IMR-90 (cell line): ENCODE measurements at regions not wholly inside any gene's neighbourhood (a gene's known extent, or its start where the extent isn't known, plus 50 kb on each side); places are given as distances from the start of the nearest gene placed in this dataset.
A peak's percentile ranks its signal among the peaks of the same experiment; 100 is the strongest.

Experiments used
- ATAC-seq: fragments of 200-7000 bp; cut with Tn5 transposase; 2 replicates; pipeline ENCODE4 v1.9.1; 2020; ENCODE audit warnings: low read depth, mild to moderate bottlenecking, moderate library complexity
- BruUV-seq: library from RNA; stranded (reverse); fragments of 400-500 nt; replicated peaks from 2 replicates; lab custom pipeline; 2021; lab: Mats Ljungman, UMichigan
- CTCF ChIA-PET: fragments of 300-600 bp; formaldehyde crosslinking; extraction: SDS; loops from one replicate; lab custom pipeline; 2021; ENCODE audit warnings: antibody characterized with exemption; lab: Yijun Ruan, JAX
- POLR2A ChIA-PET: fragments of 300-600 bp; sonication (Branson Sonifier 250); formaldehyde crosslinking; loops from one replicate; lab custom pipeline; 2022; ENCODE audit warnings: antibody characterized with exemption; ENCODE audit not compliant: unreplicated experiment; lab: Charles Lee
- DNase-seq: peaks from one replicate; pipeline ENCODE4 v3.0.0; 2013
- H2AFZ ChIP-seq: replicated peaks from 2 replicates; pipeline ENCODE3; 2013; ENCODE audit warnings: low read length, mild to moderate bottlenecking; ENCODE audit not compliant: poor library complexity
- H2AK5ac ChIP-seq: 2 replicates; pipeline ENCODE4 v1.6.1; 2013; ENCODE audit warnings: low read depth, low read length, inconsistent platforms
- H2AK9ac ChIP-seq: replicated peaks from 2 replicates; pipeline ENCODE3; 2013; ENCODE audit warnings: mild to moderate bottlenecking, low read depth, low read length, moderate library complexity; ENCODE audit not compliant: poor library complexity
- H2BK120ac ChIP-seq: 2 replicates; pipeline ENCODE4 v1.6.1; 2013; ENCODE audit warnings: low read depth, low read length, inconsistent platforms
- H2BK15ac ChIP-seq: 3 replicates; pipeline ENCODE4 v1.6.1; 2013; ENCODE audit warnings: low read depth, low read length, inconsistent platforms
- H2BK20ac ChIP-seq: 2 replicates; pipeline ENCODE4 v1.6.1; 2013; ENCODE audit warnings: low read depth, mild to moderate bottlenecking, inconsistent platforms, low read length, moderate library complexity
- H2BK5ac ChIP-seq: 2 replicates; pipeline ENCODE4 v1.6.1; 2013; ENCODE audit warnings: mild to moderate bottlenecking, low read depth, low read length, inconsistent platforms; ENCODE audit not compliant: poor library complexity, severe bottlenecking
- H3K14ac ChIP-seq: replicated peaks from 2 replicates; pipeline ENCODE4 v1.6.1; 2013; ENCODE audit warnings: low read depth, low read length, inconsistent platforms
- H3K18ac ChIP-seq: 2 replicates; pipeline ENCODE4 v1.6.1; 2013; ENCODE audit warnings: low read depth, low read length, control low read depth
- H3K23ac ChIP-seq: 2 replicates; pipeline ENCODE4 v1.6.1; 2013; ENCODE audit warnings: low read depth, low read length, inconsistent platforms
- H3K27ac ChIP-seq: 2 replicates; pipeline ENCODE4 v1.5.1; 2013; ENCODE audit warnings: mild to moderate bottlenecking, control low read depth, low read length; ENCODE audit not compliant: insufficient read depth
- H3K27me3 ChIP-seq: 2 replicates; pipeline ENCODE4 v1.6.1; 2013; ENCODE audit warnings: low read length; ENCODE audit not compliant: control insufficient read depth, insufficient read depth
- H3K36me3 ChIP-seq: 2 replicates; pipeline ENCODE4 v1.6.1; 2013; ENCODE audit warnings: low read length, mixed read lengths; ENCODE audit not compliant: control insufficient read depth, insufficient read depth
- H3K4ac ChIP-seq: 2 replicates; pipeline ENCODE4 v1.6.1; 2013; ENCODE audit warnings: low read depth, low read length, inconsistent platforms
- H3K4me1 ChIP-seq: 2 replicates; pipeline ENCODE4 v1.6.1; 2013; ENCODE audit warnings: low read length, mixed read lengths; ENCODE audit not compliant: control insufficient read depth, insufficient read depth
- H3K4me2 ChIP-seq: 2 replicates; pipeline ENCODE4 v1.6.1; 2013; ENCODE audit warnings: low read depth, mild to moderate bottlenecking, control low read depth, low read length, moderate library complexity
- H3K4me3 ChIP-seq: 2 replicates; pipeline ENCODE4 v1.5.1; 2013; ENCODE audit warnings: low read depth, mild to moderate bottlenecking, control low read depth, low read length, moderate library complexity; ENCODE audit not compliant: insufficient read depth
- H3K56ac ChIP-seq: 2 replicates; pipeline ENCODE4 v1.6.1; 2013; ENCODE audit warnings: low read length, inconsistent platforms; ENCODE audit not compliant: insufficient read depth; ENCODE audit errors: extremely low read depth
- H3K79me1 ChIP-seq, 2 experiments: 2 replicates each; pipeline ENCODE4 v1.6.1; 2013; ENCODE audit warnings: low read length in 2 of 2, inconsistent platforms in 1 of 2, low read depth in 1 of 2
- H3K9ac ChIP-seq: 2 replicates; pipeline ENCODE4 v1.6.1; 2013; ENCODE audit warnings: low read depth, low read length, control low read depth
- H3K9me1 ChIP-seq: 2 replicates; pipeline ENCODE4 v1.6.1; 2013; ENCODE audit warnings: low read length, inconsistent platforms; ENCODE audit not compliant: insufficient read depth
- H3K9me3 ChIP-seq: 2 replicates; pipeline ENCODE4 v1.6.1; 2013; ENCODE audit warnings: low read length; ENCODE audit not compliant: control insufficient read depth, insufficient read depth
- H4K20me1 ChIP-seq: 2 replicates; pipeline ENCODE4 v1.6.1; 2013; ENCODE audit warnings: low read length, inconsistent platforms; ENCODE audit not compliant: insufficient read depth
- H4K5ac ChIP-seq: 2 replicates; pipeline ENCODE4 v1.6.1; 2013; ENCODE audit warnings: mild to moderate bottlenecking, low read depth, low read length, control low read depth
- H4K8ac ChIP-seq, 2 experiments: 2 replicates each; pipeline ENCODE4 v1.6.1; 2013; ENCODE audit warnings: low read depth in 2 of 2, low read length in 2 of 2, control low read depth in 1 of 2, inconsistent platforms in 1 of 2
- H4K91ac ChIP-seq: 2 replicates; pipeline ENCODE4 v1.6.1; 2013; ENCODE audit warnings: low read depth, low read length, inconsistent platforms; ENCODE audit not compliant: insufficient read depth
- CEBPB ChIP-seq: IDR thresholded peaks from 2 replicates; pipeline ENCODE4 v1.6.1; 2012; ENCODE audit warnings: low read depth, low read length, improper control_type of control experiment
- MAFK ChIP-seq: IDR thresholded peaks from 2 replicates; pipeline ENCODE4 v1.6.1; 2012; ENCODE audit warnings: low read depth, low read length, improper control_type of control experiment
- MAZ ChIP-seq: IDR thresholded peaks from 2 replicates; pipeline ENCODE4 v1.6.1; 2012; ENCODE audit warnings: low read depth, mild to moderate bottlenecking, low read length, improper control_type of control experiment, moderate library complexity, borderline replicate concordance
- RAD21 ChIP-seq: IDR thresholded peaks from 2 replicates; pipeline ENCODE4 v1.6.1; 2012; ENCODE audit warnings: low read length, improper control_type of control experiment
- SMC3 ChIP-seq: fragments of 150-350 bp; IDR thresholded peaks from 2 replicates; pipeline ENCODE4 v1.6.1; 2016; ENCODE audit warnings: low read depth, mild to moderate bottlenecking, antibody characterized with exemption, low read length, moderate library complexity
- WGBS, 2 experiments: methylation state at CpG; one replicate each; pipeline versions ENCODE4 v1.1.5 to v1.1.7; 2013; ENCODE audit warnings: missing lambda C conversion rate in 2 of 2; ENCODE audit not compliant: insufficient read length in 1 of 2; ENCODE audit errors: extremely low coverage in 2 of 2; 5-methylcytosine and 5-hydroxymethylcytosine counted together
- dilution Hi-C: fragments of 300-500 bp; cut with HindIII; formaldehyde crosslinking; loops from one replicate; pipeline ENCODE4 v1.14.3; 2018; ENCODE audit warnings: low sequenced_read_pairs; ENCODE audit not compliant: unreplicated experiment
- in situ Hi-C: fragments of 300-500 bp; cut with MboI; formaldehyde crosslinking; loops from 3 replicates; pipeline ENCODE4 v1.14.3; 2019; ENCODE audit warnings: low sequenced_read_pairs, inconsistent platforms, mixed read lengths
- intact Hi-C: fragments of 100-400 bp; cut with micrococcal nuclease; formaldehyde crosslinking; loops from 2 replicates; pipeline ENCODE4 v1.10.0; 2022
- TF ChIP-seq, protein P1 (sequence below): fragments of 150-350 bp; IDR thresholded peaks from 2 replicates; pipeline ENCODE4 v1.6.1; 2017; ENCODE audit warnings: mild to moderate bottlenecking, antibody characterized with exemption, low read length, low read depth

DNA sequence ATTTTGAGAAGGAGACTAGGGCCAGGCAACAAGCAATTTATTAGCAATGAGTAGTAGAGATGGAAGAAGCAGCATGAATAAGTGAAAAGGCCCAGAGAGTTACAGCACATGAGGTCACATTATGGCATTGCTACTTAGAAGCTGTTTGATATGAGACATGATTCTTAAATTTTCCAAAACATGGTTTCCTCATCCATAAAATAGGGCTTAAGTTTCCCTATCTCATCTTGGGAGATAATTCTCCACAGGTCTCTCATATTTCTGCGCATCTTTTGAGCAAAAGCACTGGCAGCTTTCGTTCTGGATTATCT is 656.1 kb downstream of the EPHA7 start:
- ChIA-PET CTCF (no interaction called here), POLR2A (no interaction called here)
- no peak overlapping the region for H3K4me2 ChIP-seq
- H2AK9ac ChIP-seq: no peak overlapping the region
- H2BK120ac ChIP-seq: no peak overlapping the region
- no peak overlapping the region for H2AFZ ChIP-seq
- H3K27ac ChIP-seq: no peak overlapping the region
- H3K79me1 ChIP-seq: no peaks in the 10 kb centered on the region
- BruUV-seq: no TSS peak
- no peak overlapping the region for H3K4me3 ChIP-seq
- H3K9ac ChIP-seq: no peak overlapping the region
- no peak overlapping the region for H3K23ac ChIP-seq
- no peak overlapping the region for H2BK15ac ChIP-seq
- no peak overlapping the region for H4K8ac ChIP-seq
- no CpG with 5 or more reads among the region's 2 CpGs for WGBS, 2 experiments
- H2BK5ac ChIP-seq: no peak overlapping the region
- no peak overlapping the region for H3K4ac ChIP-seq
- no peak overlapping the region for H2AK5ac ChIP-seq
- no peak for TF ChIP-seq CEBPB
- no peak for TF ChIP-seq MAFK
- no peak for TF ChIP-seq SMC3
- no peak for TF ChIP-seq MAZ
- no peak for TF ChIP-seq RAD21
- TF ChIP-seq, protein P1, sequence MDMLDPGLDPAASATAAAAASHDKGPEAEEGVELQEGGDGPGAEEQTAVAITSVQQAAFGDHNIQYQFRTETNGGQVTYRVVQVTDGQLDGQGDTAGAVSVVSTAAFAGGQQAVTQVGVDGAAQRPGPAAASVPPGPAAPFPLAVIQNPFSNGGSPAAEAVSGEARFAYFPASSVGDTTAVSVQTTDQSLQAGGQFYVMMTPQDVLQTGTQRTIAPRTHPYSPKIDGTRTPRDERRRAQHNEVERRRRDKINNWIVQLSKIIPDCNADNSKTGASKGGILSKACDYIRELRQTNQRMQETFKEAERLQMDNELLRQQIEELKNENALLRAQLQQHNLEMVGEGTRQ: no peak
- DNase-seq (no peak), ATAC-seq (peak; percentile 48)
- H4K91ac ChIP-seq: no peak overlapping the region
- H3K56ac ChIP-seq: no peak overlapping the region
- no peak overlapping the region for H4K5ac ChIP-seq
- H3K9me1 ChIP-seq: no peaks in the 10 kb centered on the region
- H3K36me3 ChIP-seq: no peaks in the 10 kb centered on the region
- intact Hi-C loops (no loop called here), in situ Hi-C loops (no loop called here), dilution Hi-C loops (no loop called here)
- H4K20me1 ChIP-seq: no peaks in the 10 kb centered on the region
- no peak overlapping the region for H3K14ac ChIP-seq
- H3K27me3 ChIP-seq: no peaks in the 10 kb centered on the region
- no peaks in the 10 kb centered on the region for H3K9me3 ChIP-seq
- H3K18ac ChIP-seq: no peak overlapping the region
- no peaks in the 10 kb centered on the region; the same call in 1 of the 2 replicates for H3K4me1 ChIP-seq
- no peak overlapping the region for H2BK20ac ChIP-seq
